ENCODE measurements at regions not wholly inside any gene's neighbourhood (a gene's known extent, or its start where the extent isn't known, plus 50 kb on each side); places are given as distances from the start of the nearest gene placed in this dataset.

DNA sequence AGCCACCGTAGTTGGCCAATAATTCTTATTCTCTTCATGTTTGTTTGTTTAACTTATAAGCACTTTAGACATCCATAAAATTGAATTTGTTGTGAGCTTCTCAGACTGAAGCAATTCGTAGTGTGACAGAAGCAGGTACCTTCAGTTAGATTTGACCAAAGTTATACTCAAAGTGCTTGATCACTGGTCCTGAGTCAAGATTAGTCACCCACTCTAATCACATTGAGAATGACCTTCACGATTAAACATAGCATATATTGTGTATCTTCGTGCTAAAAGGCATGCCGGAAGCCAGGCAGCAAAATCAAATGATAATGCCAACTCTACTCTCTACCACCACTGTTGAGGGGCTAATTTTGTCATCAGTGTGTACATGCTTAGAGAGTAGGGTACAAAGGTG is 763.7 kb upstream of the MBL2 start:
- Mint-ChIP-seq H3K36me3 (ENCODE audit: insufficient read depth in 1 of 3, low read depth in 3 of 3) (peaks cover 2 to 12% (median 7%) of the 10 kb centered on the region in 3 experiments; a peak in 6 of 7 replicates), H3K4me1 (no peaks in the 10 kb centered on the region), H3K9me3 (0 out of 5 replicates have a peak, but pooled peaks cover 0 to 2% of the 10 kb centered on the region in 2 experiments), H3K4me3 (no peak overlapping the region), H3K27ac (no peak overlapping the region), H3K27me3 (ENCODE audit: low read depth) (no peaks in the 10 kb centered on the region)
- Histone ChIP-seq H3K9ac (ENCODE audit: extremely low read depth, insufficient read length, low read length) (no peak overlapping the region), H3K23me2 (ENCODE audit: insufficient read length, low read depth, low read length, poor library complexity, severe bottlenecking) (no peaks in the 10 kb centered on the region), H2BK120ac (ENCODE audit: low read depth, low read length, poor library complexity, severe bottlenecking) (no peak overlapping the region), H3K18ac (ENCODE audit: insufficient read length, low read depth, low read length) (no peak overlapping the region), H3K14ac (ENCODE audit: insufficient read depth, low read length) (no peak overlapping the region), H3K79me1 (ENCODE audit: insufficient read depth, low read depth, low read length, poor library complexity, severe bottlenecking) (no peaks in the 10 kb centered on the region), H3K79me2 (ENCODE audit: insufficient read depth, low read length) (no peaks in the 10 kb centered on the region), H2AK5ac (ENCODE audit: insufficient read length, low read length) (no peak overlapping the region), H3K4me1 (ENCODE audit: insufficient read depth, low read length) (no peaks in the 10 kb centered on the region), H4K20me1 (ENCODE audit: control insufficient read depth, insufficient read depth, insufficient read length) (no peaks in the 10 kb centered on the region), H3K9me3 (ENCODE audit: control insufficient read depth, low read depth, low read length) (no peaks in the 10 kb centered on the region), H4K91ac (ENCODE audit: insufficient read length, low read depth, low read length) (no peak overlapping the region), H2BK20ac (ENCODE audit: low read depth, low read length, poor library complexity, severe bottlenecking) (no peak overlapping the region), H2BK15ac (ENCODE audit: low read depth, low read length) (no peak overlapping the region), H2AFZ (ENCODE audit: low read length) (no peak overlapping the region), H3K27me3 (ENCODE audit: insufficient read depth, low read length) (no peaks in the 10 kb centered on the region), H3K27ac (ENCODE audit: insufficient read length, low read depth, low read length) (no peak overlapping the region), H3T11ph (ENCODE audit: low read length) (no peak overlapping the region), H4K8ac (replicated peaks; ENCODE audit: insufficient read length, low read depth, low read length) (no peak overlapping the region), H3K4me2 (ENCODE audit: insufficient read depth, insufficient read length, low read length) (no peak overlapping the region), H2BK12ac (ENCODE audit: insufficient read length, low read depth, low read length) (no peak overlapping the region), H3K23ac (ENCODE audit: insufficient read length, low read depth, low read length) (no peak overlapping the region), H2BK5ac (ENCODE audit: insufficient read length, low read length) (no peak overlapping the region), H3K4ac (ENCODE audit: low read depth, low read length) (no peak overlapping the region), H3K56ac (ENCODE audit: insufficient read length, low read depth, low read length) (no peak overlapping the region), H4K5ac (ENCODE audit: insufficient read length, low read depth, low read length) (no peak overlapping the region)
- DNase-seq: no peak
- no CpG with 5 or more reads among the region's 5 CpGs for WGBS (ENCODE audit: extremely low coverage, insufficient read length, low lambda C conversion rate)
- TF ChIP-seq, protein P1, sequence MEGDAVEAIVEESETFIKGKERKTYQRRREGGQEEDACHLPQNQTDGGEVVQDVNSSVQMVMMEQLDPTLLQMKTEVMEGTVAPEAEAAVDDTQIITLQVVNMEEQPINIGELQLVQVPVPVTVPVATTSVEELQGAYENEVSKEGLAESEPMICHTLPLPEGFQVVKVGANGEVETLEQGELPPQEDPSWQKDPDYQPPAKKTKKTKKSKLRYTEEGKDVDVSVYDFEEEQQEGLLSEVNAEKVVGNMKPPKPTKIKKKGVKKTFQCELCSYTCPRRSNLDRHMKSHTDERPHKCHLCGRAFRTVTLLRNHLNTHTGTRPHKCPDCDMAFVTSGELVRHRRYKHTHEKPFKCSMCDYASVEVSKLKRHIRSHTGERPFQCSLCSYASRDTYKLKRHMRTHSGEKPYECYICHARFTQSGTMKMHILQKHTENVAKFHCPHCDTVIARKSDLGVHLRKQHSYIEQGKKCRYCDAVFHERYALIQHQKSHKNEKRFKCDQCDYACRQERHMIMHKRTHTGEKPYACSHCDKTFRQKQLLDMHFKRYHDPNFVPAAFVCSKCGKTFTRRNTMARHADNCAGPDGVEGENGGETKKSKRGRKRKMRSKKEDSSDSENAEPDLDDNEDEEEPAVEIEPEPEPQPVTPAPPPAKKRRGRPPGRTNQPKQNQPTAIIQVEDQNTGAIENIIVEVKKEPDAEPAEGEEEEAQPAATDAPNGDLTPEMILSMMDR (conservative IDR thresholded peaks at IDR 0.05): no peak
